IMR-90 (cell line): ENCODE measurements at regions not wholly inside any gene's neighbourhood (a gene's known extent, or its start where the extent isn't known, plus 50 kb on each side); places are given as distances from the start of the nearest gene placed in this dataset.

ENCODE experiments used
- ATAC-seq: fragments of 200-7000 bp; cut with Tn5 transposase; 2 replicates; pipeline ENCODE4 v1.9.1; 2020; ENCODE audit warnings: low read depth, mild to moderate bottlenecking, moderate library complexity
- BruUV-seq: library from RNA; stranded (reverse); fragments of 400-500 nt; replicated peaks from 2 replicates; lab custom pipeline; 2021; lab: Mats Ljungman, UMichigan
- CTCF ChIA-PET: fragments of 300-600 bp; formaldehyde crosslinking; extraction: SDS; loops from one replicate; lab custom pipeline; 2021; ENCODE audit warnings: antibody characterized with exemption; lab: Yijun Ruan, JAX
- POLR2A ChIA-PET: fragments of 300-600 bp; sonication (Branson Sonifier 250); formaldehyde crosslinking; loops from one replicate; lab custom pipeline; 2022; ENCODE audit warnings: antibody characterized with exemption; ENCODE audit not compliant: unreplicated experiment; lab: Charles Lee
- DNase-seq: peaks from one replicate; pipeline ENCODE4 v3.0.0; 2013
- H2AFZ ChIP-seq: replicated peaks from 2 replicates; pipeline ENCODE3; 2013; ENCODE audit warnings: low read length, mild to moderate bottlenecking; ENCODE audit not compliant: poor library complexity
- H2AK5ac ChIP-seq: 2 replicates; pipeline ENCODE4 v1.6.1; 2013; ENCODE audit warnings: low read depth, low read length, inconsistent platforms
- H2AK9ac ChIP-seq: replicated peaks from 2 replicates; pipeline ENCODE3; 2013; ENCODE audit warnings: mild to moderate bottlenecking, low read depth, low read length, moderate library complexity; ENCODE audit not compliant: poor library complexity
- H2BK120ac ChIP-seq: 2 replicates; pipeline ENCODE4 v1.6.1; 2013; ENCODE audit warnings: low read depth, low read length, inconsistent platforms
- H2BK15ac ChIP-seq: 3 replicates; pipeline ENCODE4 v1.6.1; 2013; ENCODE audit warnings: low read depth, low read length, inconsistent platforms
- H2BK20ac ChIP-seq: 2 replicates; pipeline ENCODE4 v1.6.1; 2013; ENCODE audit warnings: low read depth, mild to moderate bottlenecking, inconsistent platforms, low read length, moderate library complexity
- H2BK5ac ChIP-seq: 2 replicates; pipeline ENCODE4 v1.6.1; 2013; ENCODE audit warnings: mild to moderate bottlenecking, low read depth, low read length, inconsistent platforms; ENCODE audit not compliant: poor library complexity, severe bottlenecking
- H3K14ac ChIP-seq: replicated peaks from 2 replicates; pipeline ENCODE4 v1.6.1; 2013; ENCODE audit warnings: low read depth, low read length, inconsistent platforms
- H3K18ac ChIP-seq: 2 replicates; pipeline ENCODE4 v1.6.1; 2013; ENCODE audit warnings: low read depth, low read length, control low read depth
- H3K23ac ChIP-seq: 2 replicates; pipeline ENCODE4 v1.6.1; 2013; ENCODE audit warnings: low read depth, low read length, inconsistent platforms
- H3K27ac ChIP-seq: 2 replicates; pipeline ENCODE4 v1.5.1; 2013; ENCODE audit warnings: mild to moderate bottlenecking, control low read depth, low read length; ENCODE audit not compliant: insufficient read depth
- H3K27me3 ChIP-seq: 2 replicates; pipeline ENCODE4 v1.6.1; 2013; ENCODE audit warnings: low read length; ENCODE audit not compliant: control insufficient read depth, insufficient read depth
- H3K36me3 ChIP-seq: 2 replicates; pipeline ENCODE4 v1.6.1; 2013; ENCODE audit warnings: low read length, mixed read lengths; ENCODE audit not compliant: control insufficient read depth, insufficient read depth
- H3K4ac ChIP-seq: 2 replicates; pipeline ENCODE4 v1.6.1; 2013; ENCODE audit warnings: low read depth, low read length, inconsistent platforms
- H3K4me1 ChIP-seq: 2 replicates; pipeline ENCODE4 v1.6.1; 2013; ENCODE audit warnings: low read length, mixed read lengths; ENCODE audit not compliant: control insufficient read depth, insufficient read depth
- H3K4me2 ChIP-seq: 2 replicates; pipeline ENCODE4 v1.6.1; 2013; ENCODE audit warnings: low read depth, mild to moderate bottlenecking, control low read depth, low read length, moderate library complexity
- H3K4me3 ChIP-seq: 2 replicates; pipeline ENCODE4 v1.5.1; 2013; ENCODE audit warnings: low read depth, mild to moderate bottlenecking, control low read depth, low read length, moderate library complexity; ENCODE audit not compliant: insufficient read depth
- H3K56ac ChIP-seq: 2 replicates; pipeline ENCODE4 v1.6.1; 2013; ENCODE audit warnings: low read length, inconsistent platforms; ENCODE audit not compliant: insufficient read depth; ENCODE audit errors: extremely low read depth
- H3K79me1 ChIP-seq, 2 experiments: 2 replicates each; pipeline ENCODE4 v1.6.1; 2013; ENCODE audit warnings: low read length in 2 of 2, inconsistent platforms in 1 of 2, low read depth in 1 of 2
- H3K9ac ChIP-seq: 2 replicates; pipeline ENCODE4 v1.6.1; 2013; ENCODE audit warnings: low read depth, low read length, control low read depth
- H3K9me1 ChIP-seq: 2 replicates; pipeline ENCODE4 v1.6.1; 2013; ENCODE audit warnings: low read length, inconsistent platforms; ENCODE audit not compliant: insufficient read depth
- H3K9me3 ChIP-seq: 2 replicates; pipeline ENCODE4 v1.6.1; 2013; ENCODE audit warnings: low read length; ENCODE audit not compliant: control insufficient read depth, insufficient read depth
- H4K20me1 ChIP-seq: 2 replicates; pipeline ENCODE4 v1.6.1; 2013; ENCODE audit warnings: low read length, inconsistent platforms; ENCODE audit not compliant: insufficient read depth
- H4K5ac ChIP-seq: 2 replicates; pipeline ENCODE4 v1.6.1; 2013; ENCODE audit warnings: mild to moderate bottlenecking, low read depth, low read length, control low read depth
- H4K8ac ChIP-seq, 2 experiments: 2 replicates each; pipeline ENCODE4 v1.6.1; 2013; ENCODE audit warnings: low read depth in 2 of 2, low read length in 2 of 2, control low read depth in 1 of 2, inconsistent platforms in 1 of 2
- H4K91ac ChIP-seq: 2 replicates; pipeline ENCODE4 v1.6.1; 2013; ENCODE audit warnings: low read depth, low read length, inconsistent platforms; ENCODE audit not compliant: insufficient read depth
- WGBS, 2 experiments: methylation state at CpG; one replicate each; pipeline versions ENCODE4 v1.1.5 to v1.1.7; 2013; ENCODE audit warnings: missing lambda C conversion rate in 2 of 2; ENCODE audit not compliant: insufficient read length in 1 of 2; ENCODE audit errors: extremely low coverage in 2 of 2; 5-methylcytosine and 5-hydroxymethylcytosine counted together
- dilution Hi-C: fragments of 300-500 bp; cut with HindIII; formaldehyde crosslinking; loops from one replicate; pipeline ENCODE4 v1.14.3; 2018; ENCODE audit warnings: low sequenced_read_pairs; ENCODE audit not compliant: unreplicated experiment
- in situ Hi-C: fragments of 300-500 bp; cut with MboI; formaldehyde crosslinking; loops from 3 replicates; pipeline ENCODE4 v1.14.3; 2019; ENCODE audit warnings: low sequenced_read_pairs, inconsistent platforms, mixed read lengths
- intact Hi-C: fragments of 100-400 bp; cut with micrococcal nuclease; formaldehyde crosslinking; loops from 2 replicates; pipeline ENCODE4 v1.10.0; 2022
- TF ChIP-seq, protein P1 (sequence below): fragments of 150-350 bp; IDR thresholded peaks from 2 replicates; pipeline ENCODE4 v1.6.1; 2017; ENCODE audit warnings: mild to moderate bottlenecking, antibody characterized with exemption, low read length, low read depth

DNA sequence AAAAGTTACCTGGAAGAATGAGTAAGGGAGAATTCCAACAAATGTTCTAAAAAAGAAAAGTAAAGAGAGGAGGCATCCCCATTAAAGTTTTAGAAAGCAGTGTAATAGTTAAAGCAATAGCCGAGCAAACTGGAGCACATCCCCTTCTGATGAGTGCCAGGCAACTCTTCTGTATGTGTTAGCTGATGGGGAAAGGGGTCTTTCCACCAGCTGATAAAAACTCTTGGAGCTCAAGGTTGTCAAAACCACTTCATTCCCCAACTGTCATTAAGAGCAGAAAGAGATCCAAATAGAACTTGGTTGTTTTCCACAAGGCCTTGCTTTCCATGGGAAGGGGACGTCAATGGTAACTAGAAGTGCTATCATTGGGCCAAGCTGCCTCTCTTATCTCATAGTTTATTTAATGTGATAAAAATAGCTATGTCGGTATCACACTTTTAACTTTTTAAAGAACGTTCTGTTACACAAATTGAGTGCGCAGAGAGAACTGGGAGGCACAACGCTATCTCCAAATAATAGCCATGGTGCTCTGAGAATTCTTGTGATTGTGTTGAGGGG, 116.9 kb downstream of the POLR2M start:
- Histone ChIP-seq H2AFZ (no peak overlapping the region), H4K20me1 (no peaks in the 10 kb centered on the region), H3K56ac (no peak overlapping the region), H3K9me1 (no peaks in the 10 kb centered on the region), H3K36me3 (no peaks in the 10 kb centered on the region), H3K4me3 (no peak overlapping the region), H2BK120ac (no peak overlapping the region), H3K9ac (no peak overlapping the region), H3K9me3 (no peaks in the 10 kb centered on the region), H2BK5ac (no peak overlapping the region), H3K14ac (no peak overlapping the region), H2AK5ac (no peak overlapping the region), H4K91ac (no peak overlapping the region), H3K23ac (no peak overlapping the region), H4K8ac (no peak overlapping the region), H2AK9ac (no peak overlapping the region), H2BK20ac (no peak overlapping the region), H3K4ac (no peak overlapping the region), H3K4me1 (no peaks in the 10 kb centered on the region), H4K5ac (no peak overlapping the region), H3K27ac (no peak overlapping the region), H3K18ac (no peak overlapping the region), H2BK15ac (no peak overlapping the region), H3K27me3 (peaks cover 2% of the 10 kb centered on the region; the same call in 1 of the 2 replicates), H3K79me1 (no peaks in the 10 kb centered on the region), H3K4me2 (no peak overlapping the region)
- ChIA-PET CTCF (no interaction called here), POLR2A (no interaction called here)
- dilution Hi-C loops (no loop called here), intact Hi-C loops (no loop called here), in situ Hi-C loops (no loop called here)
- no TSS peak for BruUV-seq
- ATAC-seq (no peak), DNase-seq (no peak)
- TF ChIP-seq, protein P1, sequence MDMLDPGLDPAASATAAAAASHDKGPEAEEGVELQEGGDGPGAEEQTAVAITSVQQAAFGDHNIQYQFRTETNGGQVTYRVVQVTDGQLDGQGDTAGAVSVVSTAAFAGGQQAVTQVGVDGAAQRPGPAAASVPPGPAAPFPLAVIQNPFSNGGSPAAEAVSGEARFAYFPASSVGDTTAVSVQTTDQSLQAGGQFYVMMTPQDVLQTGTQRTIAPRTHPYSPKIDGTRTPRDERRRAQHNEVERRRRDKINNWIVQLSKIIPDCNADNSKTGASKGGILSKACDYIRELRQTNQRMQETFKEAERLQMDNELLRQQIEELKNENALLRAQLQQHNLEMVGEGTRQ, result no peak
- WGBS, 2 experiments, result no CpG with 5 or more reads among the region's 6 CpGs
